22Rv1 (cell line): ENCODE measurements at regions not wholly inside any gene's neighbourhood (a gene's known extent, or its start where the extent isn't known, plus 50 kb on each side); places are given as distances from the start of the nearest gene placed in this dataset.

Experiments
- H3K27ac ChIP-seq: fragments of 450-650 bp; 2 replicates; pipeline ENCODE4 v1.5.1; 2017
- ZFX ChIP-seq: fragments of 450-650 bp; IDR thresholded peaks from 2 replicates; pipeline ENCODE4 v1.6.1; 2017; ENCODE audit warnings: antibody characterized with exemption, borderline replicate concordance
- TF ChIP-seq, protein P1 (sequence below): fragments of 450-650 bp; IDR thresholded peaks from 2 replicates; pipeline ENCODE4 v1.5.1; 2017; ENCODE audit warnings: mild to moderate bottlenecking

DNA sequence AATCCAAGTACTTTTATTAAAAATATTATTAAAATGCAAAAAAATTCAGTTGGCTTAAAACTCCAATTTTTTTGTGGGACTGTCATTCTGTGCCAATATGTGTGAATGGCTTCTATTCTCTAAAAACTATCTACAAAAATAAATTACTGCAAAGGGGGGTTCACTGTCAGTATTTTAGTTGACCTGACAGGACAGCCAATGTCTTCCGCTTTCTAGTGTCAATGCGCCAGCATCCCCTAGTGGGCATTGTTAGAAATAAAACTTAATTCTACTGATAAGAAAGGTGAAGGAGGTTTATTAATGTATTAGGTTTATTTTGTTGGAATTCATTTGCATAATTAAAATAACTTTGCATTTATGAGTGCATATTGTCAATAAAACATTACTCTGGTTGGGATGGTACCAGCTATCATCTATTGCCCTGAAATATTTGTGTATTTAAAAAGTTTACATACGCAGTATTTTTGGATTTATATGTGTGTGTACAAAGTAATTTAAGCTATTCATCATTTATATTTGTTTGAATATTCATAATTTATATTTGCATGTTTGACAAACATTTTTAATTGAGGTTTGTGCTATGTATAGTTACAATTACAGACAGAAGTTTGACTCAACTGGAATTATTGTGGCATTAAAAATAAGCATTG is 527.2 kb downstream of the FLRT2 start:
- TF ChIP-seq, protein P1, sequence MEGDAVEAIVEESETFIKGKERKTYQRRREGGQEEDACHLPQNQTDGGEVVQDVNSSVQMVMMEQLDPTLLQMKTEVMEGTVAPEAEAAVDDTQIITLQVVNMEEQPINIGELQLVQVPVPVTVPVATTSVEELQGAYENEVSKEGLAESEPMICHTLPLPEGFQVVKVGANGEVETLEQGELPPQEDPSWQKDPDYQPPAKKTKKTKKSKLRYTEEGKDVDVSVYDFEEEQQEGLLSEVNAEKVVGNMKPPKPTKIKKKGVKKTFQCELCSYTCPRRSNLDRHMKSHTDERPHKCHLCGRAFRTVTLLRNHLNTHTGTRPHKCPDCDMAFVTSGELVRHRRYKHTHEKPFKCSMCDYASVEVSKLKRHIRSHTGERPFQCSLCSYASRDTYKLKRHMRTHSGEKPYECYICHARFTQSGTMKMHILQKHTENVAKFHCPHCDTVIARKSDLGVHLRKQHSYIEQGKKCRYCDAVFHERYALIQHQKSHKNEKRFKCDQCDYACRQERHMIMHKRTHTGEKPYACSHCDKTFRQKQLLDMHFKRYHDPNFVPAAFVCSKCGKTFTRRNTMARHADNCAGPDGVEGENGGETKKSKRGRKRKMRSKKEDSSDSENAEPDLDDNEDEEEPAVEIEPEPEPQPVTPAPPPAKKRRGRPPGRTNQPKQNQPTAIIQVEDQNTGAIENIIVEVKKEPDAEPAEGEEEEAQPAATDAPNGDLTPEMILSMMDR: peak; percentile 98
- TF ChIP-seq ZFX: no peak
- H3K27ac ChIP-seq: no peak overlapping the region

DNA sequence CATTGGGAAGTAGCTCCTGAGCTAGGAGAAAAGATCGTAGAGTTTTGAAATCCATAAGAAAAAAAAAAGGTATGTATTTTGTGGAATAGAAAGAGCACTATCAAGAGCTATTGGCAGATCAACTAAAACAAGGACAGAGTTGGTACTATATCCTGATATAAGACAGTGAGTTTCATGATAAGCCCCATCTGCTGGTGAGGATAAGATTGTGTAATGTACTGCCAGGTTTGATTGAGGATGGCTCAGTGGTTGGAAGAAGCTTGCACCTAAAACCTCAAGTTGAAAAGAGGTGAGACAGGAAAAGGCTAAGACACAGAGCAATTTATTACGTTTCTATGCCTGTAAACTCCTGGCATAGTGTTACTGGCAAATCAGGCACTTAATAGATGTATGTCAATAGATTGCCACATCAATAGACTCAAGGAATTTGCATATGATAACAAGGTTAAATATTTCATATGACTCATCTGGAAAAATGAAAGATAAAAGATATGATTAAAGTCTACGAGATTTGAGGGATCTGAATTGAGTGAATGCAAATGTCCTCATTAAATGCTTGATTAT is 525.6 kb downstream of the FLRT2 start:
- TF ChIP-seq, protein P1: peak; percentile 42
- no peak for TF ChIP-seq ZFX
- H3K27ac ChIP-seq: no peak overlapping the region

DNA sequence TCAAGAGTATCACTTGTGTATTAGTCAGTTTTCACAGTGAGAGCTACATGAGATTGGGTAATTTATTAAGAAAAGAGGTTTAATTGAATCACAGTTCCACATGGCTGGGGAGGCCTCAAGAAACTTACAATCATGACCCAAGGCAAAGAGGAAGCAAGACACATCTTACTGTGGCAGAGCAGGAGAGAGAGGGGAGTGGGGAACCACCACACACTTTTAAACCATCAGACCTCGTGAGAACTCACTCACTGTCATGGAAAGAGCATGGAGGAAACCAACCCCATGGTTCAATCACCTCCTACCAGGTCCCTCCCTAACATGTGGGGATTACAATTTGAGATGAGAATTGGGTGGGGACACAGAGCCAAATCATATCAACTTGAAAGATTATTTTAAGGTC is 522.9 kb downstream of the FLRT2 start:
- H3K27ac ChIP-seq: no peak overlapping the region
- no peak for TF ChIP-seq ZFX
- TF ChIP-seq, protein P1: no peak

DNA sequence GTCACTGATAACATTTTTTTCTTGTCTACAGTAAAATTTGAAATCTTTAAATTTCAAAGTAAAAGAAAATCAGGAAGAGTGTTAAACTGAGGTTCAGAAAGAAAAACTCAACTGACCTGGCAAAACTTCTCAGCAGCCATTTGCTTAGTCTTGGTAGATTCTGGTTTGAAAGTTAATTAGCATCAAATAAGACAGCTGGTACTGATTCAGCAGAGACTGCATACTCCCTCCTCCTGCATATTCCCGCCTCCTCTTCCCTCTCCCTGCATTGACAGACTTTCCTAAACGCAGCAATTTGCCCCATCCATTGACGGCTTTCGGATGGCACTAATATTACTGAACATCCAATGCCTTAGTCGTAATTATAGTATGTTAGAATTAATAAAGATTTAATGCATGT is 520.8 kb downstream of the FLRT2 start:
- TF ChIP-seq ZFX: no peak
- TF ChIP-seq, protein P1: no peak
- no peak overlapping the region for H3K27ac ChIP-seq

DNA sequence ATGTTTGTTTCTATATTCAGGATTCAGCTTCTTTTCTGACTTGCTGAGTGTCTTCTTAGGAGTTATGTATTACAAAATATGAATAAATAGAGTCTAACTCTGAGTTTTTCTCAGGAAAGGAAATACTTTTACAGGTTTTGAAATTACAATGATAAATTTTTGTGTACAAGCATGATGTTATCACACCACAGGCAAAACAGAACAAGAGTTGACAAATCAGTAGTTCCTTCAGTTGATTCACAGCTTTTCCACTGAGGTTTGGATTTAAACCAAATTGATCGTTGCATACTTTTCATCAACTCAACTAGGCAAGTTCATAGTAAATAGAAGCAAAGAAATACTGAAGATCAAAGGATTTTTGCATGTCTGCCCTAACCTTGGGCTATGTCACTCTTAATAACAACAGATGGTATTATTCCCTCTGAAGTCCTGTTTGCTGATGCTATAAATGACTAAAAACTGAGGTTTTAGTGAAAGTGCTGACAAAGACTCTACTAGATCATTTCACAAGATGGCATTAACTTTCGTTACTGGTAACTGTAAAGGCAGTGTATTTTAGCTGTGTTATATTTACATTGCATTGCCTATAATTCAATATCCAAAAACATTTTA is 520.2 kb downstream of the FLRT2 start:
- H3K27ac ChIP-seq: no peak overlapping the region
- TF ChIP-seq, protein P1: no peak
- TF ChIP-seq ZFX: no peak

DNA sequence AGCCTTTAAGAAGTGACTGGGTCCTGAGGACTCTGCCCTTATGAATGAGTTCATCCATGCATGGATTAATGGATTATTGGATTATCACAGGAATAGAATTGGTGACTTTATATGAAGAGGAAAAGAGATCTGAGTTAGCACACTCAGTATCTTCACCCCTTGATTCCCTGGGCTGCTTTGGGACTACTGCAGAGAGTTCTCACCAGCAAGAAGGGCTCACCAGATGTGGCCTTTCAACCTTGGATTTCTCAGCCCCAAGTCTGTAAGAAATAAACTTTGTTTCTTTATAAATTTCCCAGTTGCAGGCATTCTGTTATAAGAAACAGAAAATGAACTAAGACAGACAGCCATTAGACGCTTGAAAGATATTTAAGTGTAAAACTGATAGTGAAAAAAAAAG is 509.2 kb downstream of the FLRT2 start:
- no peak for TF ChIP-seq ZFX
- TF ChIP-seq, protein P1: no peak
- no peak overlapping the region for H3K27ac ChIP-seq

DNA sequence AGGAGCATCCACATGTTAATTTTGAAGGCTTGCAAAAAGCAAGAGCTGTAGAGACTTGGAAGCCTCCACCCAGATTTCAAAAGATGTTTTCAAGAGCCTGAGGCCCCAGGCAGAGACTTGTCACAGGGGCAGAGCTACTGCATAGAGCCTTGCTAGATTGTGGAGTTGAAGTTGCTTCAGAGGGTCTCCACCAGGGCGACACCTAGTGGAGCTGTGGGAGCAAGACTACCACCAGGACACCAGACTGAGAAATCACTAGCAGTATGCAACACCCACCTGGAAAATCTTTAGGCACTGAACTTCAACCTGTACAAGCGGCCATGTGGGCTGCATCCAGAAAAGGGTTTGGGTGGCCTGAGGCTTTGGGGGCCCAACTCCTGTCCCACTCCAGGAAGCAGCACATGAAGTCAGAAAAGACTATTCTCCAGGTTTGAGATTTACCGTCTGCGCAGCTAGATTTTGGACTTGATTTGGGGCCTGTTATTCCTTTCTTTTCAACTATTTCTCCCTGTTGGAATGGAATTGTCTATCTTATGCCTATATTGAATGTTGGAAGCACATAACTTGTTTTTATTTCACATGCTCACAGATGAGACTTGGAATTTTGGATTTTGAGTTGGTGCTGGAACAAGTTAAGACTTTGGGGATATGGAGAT is 508.6 kb downstream of the FLRT2 start:
- H3K27ac ChIP-seq: no peak overlapping the region
- TF ChIP-seq, protein P1: peak; percentile 87
- no peak for TF ChIP-seq ZFX
